Amniotic epithelial cell (primary cell): ENCODE measurements at regions not wholly inside any gene's neighbourhood (a gene's known extent, or its start where the extent isn't known, plus 50 kb on each side); places are given as distances from the start of the nearest gene placed in this dataset.
"Not testable (repeated sequence)": the region's sequence is repeated elsewhere in the genome, so short reads cannot be mapped to it uniquely, and the experiment has no call there.

Source experiments
- DNase-seq: peaks from one replicate; pipeline ENCODE4 v3.0.0-alpha.2; 2010; ENCODE audit warnings: low read depth

- no peak for DNase-seq
Observed at GRCh38 chr10:100612601-100613595, 77.2 kb downstream of the HIF1AN start.

DNA sequence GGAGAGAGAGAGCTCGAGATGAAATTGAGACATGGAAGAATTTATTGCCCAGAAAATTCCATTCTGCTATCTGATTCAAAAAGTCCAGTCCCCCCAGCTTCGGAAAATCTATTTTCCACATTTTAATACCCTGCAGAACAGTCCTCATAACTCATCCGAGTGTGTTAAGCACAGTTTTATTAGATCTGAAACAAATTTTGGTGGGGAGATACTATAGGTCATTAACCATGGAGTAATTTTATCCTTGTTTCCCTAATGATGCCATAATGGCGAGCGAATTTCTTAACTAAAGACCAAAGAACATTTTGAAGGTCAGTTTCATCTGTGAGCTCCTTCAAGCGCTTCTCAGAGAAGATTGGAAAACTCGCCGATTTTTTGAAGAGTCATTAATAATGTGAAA lies 78.1 kb downstream of the HIF1AN start:
- DNase-seq, result no peak

- no peak for DNase-seq
Observed at GRCh38 chr10:100614429-100615095, 78.8 kb downstream of the HIF1AN start.

DNA sequence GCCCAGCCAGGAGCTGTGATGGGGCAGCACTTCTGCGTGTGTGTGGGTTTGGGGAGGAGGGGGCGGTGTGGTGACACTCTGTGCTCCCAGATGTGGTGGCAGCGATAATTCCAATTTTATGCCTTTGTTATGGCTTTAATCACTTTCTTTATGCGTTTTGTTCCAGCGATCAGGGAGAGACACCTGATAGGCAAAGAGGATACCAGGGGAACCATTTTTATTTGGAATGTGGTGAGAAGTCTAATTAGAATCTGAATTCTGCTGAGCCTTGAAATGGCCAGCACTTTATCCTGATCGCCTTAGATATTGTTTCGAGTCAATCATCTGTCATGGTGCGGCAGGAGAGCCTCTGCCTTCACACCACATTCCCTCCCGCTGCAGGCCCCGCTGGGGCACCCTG lies 79.5 kb downstream of the HIF1AN start:
- DNase-seq, result no peak

DNA sequence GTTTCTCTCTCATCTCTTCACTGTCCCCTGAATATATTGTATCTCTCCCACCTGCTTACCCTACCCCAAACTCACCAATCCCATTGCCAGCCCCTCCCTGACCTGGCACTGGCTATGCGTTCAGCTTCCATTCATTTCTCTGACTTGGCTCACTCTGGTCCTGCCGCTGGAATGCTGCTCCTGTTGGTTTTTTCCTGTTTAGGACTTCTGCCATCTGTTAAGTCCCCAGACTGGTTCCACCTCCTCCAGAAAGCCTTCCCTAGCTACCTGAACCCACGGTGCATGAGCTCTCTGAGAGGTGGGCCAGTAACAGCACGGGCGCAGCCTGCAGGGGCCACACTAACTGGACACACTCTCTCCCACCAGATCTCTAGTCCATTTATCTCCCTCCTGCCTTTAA lies 80.2 kb downstream of the HIF1AN start:
- no peak for DNase-seq

- no peak for DNase-seq
Observed at GRCh38 chr10:100618091-100618615, 82.4 kb downstream of the HIF1AN start.

DNA sequence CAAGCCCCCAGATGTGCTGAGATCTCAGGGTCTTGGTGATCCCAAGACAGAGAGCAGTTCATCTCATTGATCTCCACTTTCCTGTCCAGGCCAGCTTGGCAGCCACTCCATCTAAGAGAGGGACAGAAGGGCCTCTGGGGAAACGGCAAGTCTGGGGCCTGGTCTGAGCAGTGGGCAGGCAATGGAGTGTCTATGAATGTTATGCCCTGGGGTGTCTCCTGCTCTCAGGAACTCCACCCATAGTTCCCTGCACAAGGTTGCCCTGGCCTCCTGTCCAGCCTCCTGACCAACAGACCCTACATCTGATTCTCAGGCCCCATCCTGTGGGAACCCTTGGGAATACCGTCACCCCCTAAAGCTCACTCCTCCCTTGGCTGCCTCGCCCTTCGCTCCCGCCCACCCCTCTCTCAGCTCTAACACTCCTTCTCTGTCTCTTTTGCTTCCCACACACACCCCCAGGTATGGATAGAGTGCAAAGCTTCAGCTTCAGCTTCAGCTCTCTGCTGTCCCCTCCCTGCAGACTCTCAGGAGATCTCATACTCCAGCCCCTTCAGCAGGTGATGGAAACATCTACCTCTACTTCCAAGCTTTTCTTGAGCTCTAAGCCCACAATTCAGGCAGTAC lies 83.0 kb downstream of the HIF1AN start:
- no peak for DNase-seq

DNA sequence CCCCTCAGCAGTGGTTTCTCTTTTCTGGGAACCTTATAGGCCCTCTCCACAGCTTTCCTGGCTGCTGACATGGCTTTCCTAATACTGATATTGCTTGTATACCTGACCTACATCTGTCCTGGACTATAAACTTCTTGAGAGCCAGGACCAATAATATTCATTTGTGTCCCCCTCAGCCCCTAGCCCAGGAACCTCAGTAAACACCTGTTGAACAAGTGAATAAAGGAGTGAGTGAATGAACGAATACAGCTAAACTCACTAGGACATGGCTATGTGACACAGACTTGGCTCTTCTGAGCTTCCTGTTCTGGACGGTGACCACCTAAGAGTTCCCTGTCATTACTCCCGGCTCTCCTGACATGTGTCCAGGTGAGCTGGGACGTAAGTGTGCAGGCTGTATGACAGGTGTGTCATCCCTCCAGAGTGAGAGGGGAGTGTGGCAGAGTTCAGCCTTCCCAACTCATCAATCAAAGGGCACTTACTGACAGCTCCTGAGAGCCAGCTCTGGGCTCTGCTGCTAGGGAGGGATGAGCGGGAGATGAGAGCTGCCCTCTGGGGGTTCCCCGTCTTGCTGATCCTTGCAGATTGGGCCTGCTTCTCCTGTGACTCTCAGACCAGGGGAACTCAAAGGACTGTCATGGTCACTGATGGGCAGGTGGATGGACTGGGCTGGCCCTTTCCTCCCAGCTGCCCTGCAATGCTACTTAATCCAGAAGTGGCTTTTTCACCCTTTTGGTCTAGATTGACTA lies 84.5 kb downstream of the HIF1AN start:
- no peak for DNase-seq

DNA sequence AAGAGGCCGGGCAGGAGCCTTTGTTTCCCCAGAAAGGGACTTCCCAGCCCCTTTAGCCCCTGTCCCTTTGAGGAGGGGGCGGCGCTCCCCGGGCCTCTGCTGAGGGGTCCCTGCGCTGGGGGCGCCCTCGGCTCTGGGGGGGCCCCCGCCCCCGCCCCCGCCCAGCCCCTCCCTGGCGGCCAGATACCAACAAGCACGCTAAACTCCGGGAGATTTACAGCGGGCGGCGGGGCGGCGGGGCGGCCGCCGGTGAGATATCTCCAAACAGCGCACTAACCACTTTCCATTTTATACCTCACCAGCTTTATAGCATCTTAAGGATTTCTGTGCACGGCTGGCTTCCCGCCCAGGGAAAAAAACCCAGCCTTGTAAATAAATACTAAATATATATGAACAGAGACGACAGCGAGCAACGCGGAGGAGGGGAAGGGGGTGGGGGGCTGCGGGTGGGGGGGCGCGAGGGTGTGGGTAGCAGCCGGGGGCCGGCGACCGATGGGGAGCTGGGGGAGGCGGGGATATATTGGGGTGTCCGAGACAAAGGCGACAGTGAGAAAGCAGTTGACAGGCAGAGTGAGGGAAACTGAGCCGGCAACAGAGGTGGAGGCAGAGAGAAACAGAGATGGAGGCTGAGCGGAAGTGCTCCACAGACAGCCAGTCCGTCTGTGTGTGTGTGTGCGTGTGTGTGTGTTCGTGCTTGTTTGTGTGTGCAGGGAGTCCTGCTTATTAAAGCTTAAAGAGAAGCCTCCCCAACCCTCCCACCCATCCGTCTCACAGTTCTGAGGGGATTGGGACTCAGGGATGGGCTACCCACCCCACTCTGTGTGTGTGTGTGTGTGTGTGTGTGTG lies 85.8 kb downstream of the HIF1AN start:
- peak; percentile 3 for DNase-seq

GRCh38 chr10:100622946-100623345 lies 87.2 kb downstream of the HIF1AN start:
- no peak for DNase-seq

- DNase-seq, result no peak
Observed at GRCh38 chr10:100623521-100624230, 87.9 kb downstream of the HIF1AN start.

- no peak for DNase-seq
Observed at GRCh38 chr10:100624298-100624697, 88.6 kb downstream of the HIF1AN start.

- no peak for DNase-seq
Observed at GRCh38 chr10:100625816-100626215, 90.1 kb downstream of the HIF1AN start.

GRCh38 chr10:100628061-100628460 lies 92.3 kb downstream of the HIF1AN start:
- no peak for DNase-seq

DNA sequence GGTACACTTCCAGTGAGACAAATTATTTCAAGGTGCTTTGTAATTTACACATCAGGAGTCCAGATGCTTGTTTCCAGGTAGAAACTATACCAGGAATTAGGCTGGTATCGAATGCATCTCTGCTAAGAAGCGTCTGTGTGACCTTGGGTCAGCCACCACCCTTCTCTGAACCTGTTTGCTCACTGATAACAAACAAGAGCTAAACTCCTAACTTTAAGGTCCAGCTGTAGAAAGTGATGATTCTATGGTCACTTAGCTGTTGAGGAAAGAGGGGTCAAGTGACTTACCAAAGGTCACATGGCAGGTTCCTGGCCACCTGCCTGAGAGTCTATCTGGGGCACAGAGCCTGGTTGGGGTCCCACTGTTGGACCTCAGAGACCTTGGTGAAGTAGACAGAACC lies 95.4 kb downstream of the HIF1AN start:
- no peak for DNase-seq

DNA sequence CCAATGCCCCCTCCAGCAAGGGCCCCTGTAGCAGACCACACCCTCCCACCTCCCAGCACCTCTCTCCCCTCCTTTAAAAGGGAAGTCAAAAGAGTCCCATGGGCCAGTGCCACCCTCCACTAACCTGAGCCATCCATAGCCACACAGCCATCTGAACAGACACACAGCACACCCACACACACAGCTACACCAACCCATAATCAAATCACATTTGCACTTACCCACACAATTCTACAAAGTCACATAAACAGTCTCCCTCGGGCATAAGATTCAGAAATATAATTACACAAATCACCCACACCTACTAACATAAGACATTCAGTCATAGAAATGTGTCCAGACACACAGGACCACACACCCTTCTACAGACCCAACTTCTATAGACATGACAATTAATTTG lies 96.3 kb downstream of the HIF1AN start:
- no peak for DNase-seq

GRCh38 chr10:100634034-100634433 lies 98.3 kb downstream of the HIF1AN start:
- DNase-seq, result no peak

GRCh38 chr10:100636848-100637553 lies 101.3 kb downstream of the HIF1AN start:
- DNase-seq, result no peak

- no peak for DNase-seq
Observed at GRCh38 chr10:100637785-100638184, 102.0 kb downstream of the HIF1AN start.

DNA sequence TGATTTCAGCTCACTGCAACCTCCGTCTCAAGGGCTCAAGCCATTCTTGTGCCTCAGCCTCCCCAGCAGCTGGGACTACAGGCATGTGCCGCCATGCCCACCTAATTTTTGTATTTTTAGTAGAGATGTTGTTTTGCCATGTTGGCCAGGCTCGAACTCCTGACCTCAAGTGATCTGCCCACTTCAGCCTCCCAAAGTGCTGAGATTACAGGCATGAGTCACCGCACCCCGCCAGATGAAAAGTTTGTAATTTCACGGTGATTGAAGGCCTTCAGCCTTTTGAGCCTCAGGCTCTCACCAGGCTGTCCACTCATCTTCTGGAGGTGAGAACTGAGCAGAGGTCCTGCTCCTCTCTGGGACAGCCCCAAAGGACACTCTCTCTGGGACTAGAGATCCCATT lies 103.2 kb downstream of the HIF1AN start:
- not testable (repeated sequence) for DNase-seq
